ENCODE measurements at regions not wholly inside any gene's neighbourhood (a gene's known extent, or its start where the extent isn't known, plus 50 kb on each side); places are given as distances from the start of the nearest gene placed in this dataset.

GRCh38 chr22:27242917-27243589 is 558.5 kb downstream of the MN1 start:
- no peak for TF ChIP-seq POLR2A (IDR thresholded peaks at IDR 0.05)
- no peak for TF ChIP-seq CTCF (IDR thresholded peaks at IDR 0.05)
- TF ChIP-seq POLR2AphosphoS5 (IDR thresholded peaks at IDR 0.05), result no peak
- peaks cover 3% of the 10 kb centered on the region for H3K27me3 ChIP-seq (replicated peaks; ENCODE audit: insufficient read depth)
- WGBS, result 51% methylated on average over 12 of the region's 12 CpGs
- no peaks in the 10 kb centered on the region for H3K9me3 ChIP-seq
- no peak overlapping the region for H3K4me3 ChIP-seq
- no peak overlapping the region for H3K27ac ChIP-seq
- no peaks in the 10 kb centered on the region for H3K4me1 ChIP-seq (replicated peaks)
- H3K36me3 ChIP-seq, result no peaks in the 10 kb centered on the region
- intact Hi-C loops (cut with DNase I), result no loop called here
- DNase-seq (ENCODE audit: low spot score), result no peak

GRCh38 chr22:27244328-27244727 is 557.2 kb downstream of the MN1 start:
- no peaks in the 10 kb centered on the region for H3K4me1 ChIP-seq (replicated peaks)

GRCh38 chr22:27245056-27245455 is 556.5 kb downstream of the MN1 start:
- TF ChIP-seq POLR2AphosphoS5 (IDR thresholded peaks at IDR 0.05), result no peak
- TF ChIP-seq POLR2A (IDR thresholded peaks at IDR 0.05), result no peak
- TF ChIP-seq CTCF (IDR thresholded peaks at IDR 0.05), result no peak
- H3K4me1 ChIP-seq (replicated peaks), result no peaks in the 10 kb centered on the region
- H3K4me3 ChIP-seq, result no peak overlapping the region
- DNase-seq (ENCODE audit: low spot score), result no peak
- no peak overlapping the region for H3K27ac ChIP-seq
- no peaks in the 10 kb centered on the region for H3K27me3 ChIP-seq (replicated peaks; ENCODE audit: insufficient read depth)
- no peaks in the 10 kb centered on the region for H3K9me3 ChIP-seq
- no peaks in the 10 kb centered on the region for H3K36me3 ChIP-seq
- 64% methylated on average over 10 of the region's 10 CpGs for WGBS
- intact Hi-C loops (cut with DNase I), result no loop called here

More at GRCh38 chr22:27244328-27244727, 557.2 kb downstream of the MN1 start:
- TF ChIP-seq POLR2AphosphoS5 (IDR thresholded peaks at IDR 0.05) (no peak), CTCF (IDR thresholded peaks at IDR 0.05) (no peak), POLR2A (IDR thresholded peaks at IDR 0.05) (no peak)
- 91% methylated on average over 3 of the region's 3 CpGs for WGBS
- intact Hi-C loops (cut with DNase I), result no loop called here
- Histone ChIP-seq H3K9me3 (no peaks in the 10 kb centered on the region), H3K36me3 (no peaks in the 10 kb centered on the region), H3K27me3 (replicated peaks; ENCODE audit: insufficient read depth) (peaks cover under 1% of the 10 kb centered on the region), H3K4me3 (no peak overlapping the region), H3K27ac (no peak overlapping the region)
- no peak for DNase-seq (ENCODE audit: low spot score)

GRCh38 chr22:27246558-27246957 is 555.0 kb downstream of the MN1 start:
- Histone ChIP-seq H3K9me3 (no peaks in the 10 kb centered on the region), H3K27me3 (replicated peaks; ENCODE audit: insufficient read depth) (no peaks in the 10 kb centered on the region), H3K4me1 (replicated peaks) (no peaks in the 10 kb centered on the region), H3K27ac (no peak overlapping the region), H3K36me3 (no peaks in the 10 kb centered on the region), H3K4me3 (no peak overlapping the region)
- no peak for TF ChIP-seq CTCF (IDR thresholded peaks at IDR 0.05)
- no peak for TF ChIP-seq POLR2AphosphoS5 (IDR thresholded peaks at IDR 0.05)
- no peak for TF ChIP-seq POLR2A (IDR thresholded peaks at IDR 0.05)
- WGBS, result 92% methylated on average over 3 of the region's 3 CpGs
- no peak for DNase-seq (ENCODE audit: low spot score)
- intact Hi-C loops (cut with DNase I), result no loop called here

GRCh38 chr22:27247701-27248434 is 553.7 kb downstream of the MN1 start:
- WGBS, result 42% methylated on average over 11 of the region's 11 CpGs
- Histone ChIP-seq H3K36me3 (no peaks in the 10 kb centered on the region), H3K4me1 (replicated peaks) (no peaks in the 10 kb centered on the region), H3K4me3 (no peak overlapping the region), H3K27me3 (replicated peaks; ENCODE audit: insufficient read depth) (no peaks in the 10 kb centered on the region), H3K9me3 (no peaks in the 10 kb centered on the region), H3K27ac (no peak overlapping the region)
- intact Hi-C loops (cut with DNase I), result no loop called here
- no peak for TF ChIP-seq CTCF (IDR thresholded peaks at IDR 0.05)
- no peak for TF ChIP-seq POLR2A (IDR thresholded peaks at IDR 0.05)
- no peak for TF ChIP-seq POLR2AphosphoS5 (IDR thresholded peaks at IDR 0.05)
- no peak for DNase-seq (ENCODE audit: low spot score)

Data from prostate gland (tissue), 2 donors.